HG02571 (cell line): ENCODE measurements at regions not wholly inside any gene's neighbourhood (a gene's known extent, or its start where the extent isn't known, plus 50 kb on each side); places are given as distances from the start of the nearest gene placed in this dataset.
"Not testable (repeated sequence)": the region's sequence is repeated elsewhere in the genome, so short reads cannot be mapped to it uniquely, and the experiment has no call there.

ENCODE experiments used
- ATAC-seq: cut with Tn5 transposase; IDR thresholded peaks from one replicate; pipeline ENCODE4 v1.9.1; 2021; ENCODE audit warnings: mild to moderate bottlenecking, moderate library complexity; ENCODE audit not compliant: unreplicated experiment

- no peak for ATAC-seq
Measured at GRCh38 chr16:10232757-10233156, 50.5 kb upstream of the GRIN2A start.

DNA sequence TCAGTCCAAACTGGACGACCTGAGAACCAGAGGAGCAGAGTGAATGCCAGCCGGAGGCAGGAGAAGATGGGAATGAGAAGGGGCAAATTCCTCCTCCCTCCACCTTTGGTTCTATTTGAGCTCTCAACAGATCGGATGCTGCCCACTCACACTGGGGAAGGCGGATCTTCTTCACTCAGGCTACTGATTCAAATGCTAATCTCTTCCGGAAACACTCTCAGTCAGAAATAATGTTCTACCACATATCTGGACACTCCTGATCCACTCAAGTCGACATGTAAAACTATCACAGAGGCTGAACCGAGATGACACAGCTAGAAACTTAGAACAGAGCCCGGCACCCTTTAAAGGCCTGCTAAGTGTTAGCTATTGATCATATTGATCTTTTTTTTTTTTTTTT, 57.4 kb upstream of the GRIN2A start:
- ATAC-seq: no peak

- no peak for ATAC-seq
Measured at GRCh38 chr16:10240854-10241613, 58.8 kb upstream of the GRIN2A start.

- no peak for ATAC-seq
Measured at GRCh38 chr16:10242097-10242496, 59.9 kb upstream of the GRIN2A start.

- no peak for ATAC-seq
Measured at GRCh38 chr16:10242916-10243315, 60.7 kb upstream of the GRIN2A start.

GRCh38 chr16:10245002-10245401, 62.8 kb upstream of the GRIN2A start:
- ATAC-seq: no peak

DNA sequence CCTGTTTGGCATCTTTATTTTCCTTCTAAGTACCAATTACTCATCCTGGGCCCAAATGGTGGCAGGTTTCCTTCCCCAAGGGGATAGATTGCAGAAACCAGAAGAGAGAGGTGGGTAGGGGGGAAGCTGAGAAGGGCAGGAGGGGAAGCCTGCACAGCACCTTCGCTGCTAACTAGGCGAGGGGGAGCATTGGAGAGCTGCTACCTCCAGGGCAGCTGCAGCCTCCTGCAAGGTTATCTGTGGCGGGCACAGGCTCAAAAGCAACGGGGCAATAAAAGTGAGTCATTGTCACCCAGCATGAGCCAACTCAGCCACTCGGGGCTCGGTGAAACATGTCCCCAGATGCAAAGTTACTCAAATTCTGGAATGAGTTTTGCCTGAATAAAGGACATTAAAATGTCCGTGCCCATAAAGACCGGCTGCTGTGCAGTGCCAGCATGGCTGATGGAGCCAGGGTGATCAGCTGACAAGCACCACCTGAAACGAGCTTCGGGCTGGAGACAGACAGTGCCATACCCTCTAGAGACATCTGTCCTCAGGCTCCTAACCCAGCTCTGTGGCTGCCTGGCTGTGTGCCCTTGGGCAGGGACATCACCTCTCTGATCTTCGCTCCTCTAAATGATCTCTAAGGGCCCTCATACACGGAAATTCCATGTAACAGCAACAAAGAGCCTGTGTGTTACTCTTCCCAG, 68.1 kb upstream of the GRIN2A start:
- ATAC-seq: no peak

GRCh38 chr16:10252155-10252554, 69.9 kb upstream of the GRIN2A start:
- no peak for ATAC-seq

- ATAC-seq: no peak
Measured at GRCh38 chr16:10253409-10253808, 71.2 kb upstream of the GRIN2A start.

GRCh38 chr16:10255728-10256127, 73.5 kb upstream of the GRIN2A start:
- ATAC-seq: no peak

DNA sequence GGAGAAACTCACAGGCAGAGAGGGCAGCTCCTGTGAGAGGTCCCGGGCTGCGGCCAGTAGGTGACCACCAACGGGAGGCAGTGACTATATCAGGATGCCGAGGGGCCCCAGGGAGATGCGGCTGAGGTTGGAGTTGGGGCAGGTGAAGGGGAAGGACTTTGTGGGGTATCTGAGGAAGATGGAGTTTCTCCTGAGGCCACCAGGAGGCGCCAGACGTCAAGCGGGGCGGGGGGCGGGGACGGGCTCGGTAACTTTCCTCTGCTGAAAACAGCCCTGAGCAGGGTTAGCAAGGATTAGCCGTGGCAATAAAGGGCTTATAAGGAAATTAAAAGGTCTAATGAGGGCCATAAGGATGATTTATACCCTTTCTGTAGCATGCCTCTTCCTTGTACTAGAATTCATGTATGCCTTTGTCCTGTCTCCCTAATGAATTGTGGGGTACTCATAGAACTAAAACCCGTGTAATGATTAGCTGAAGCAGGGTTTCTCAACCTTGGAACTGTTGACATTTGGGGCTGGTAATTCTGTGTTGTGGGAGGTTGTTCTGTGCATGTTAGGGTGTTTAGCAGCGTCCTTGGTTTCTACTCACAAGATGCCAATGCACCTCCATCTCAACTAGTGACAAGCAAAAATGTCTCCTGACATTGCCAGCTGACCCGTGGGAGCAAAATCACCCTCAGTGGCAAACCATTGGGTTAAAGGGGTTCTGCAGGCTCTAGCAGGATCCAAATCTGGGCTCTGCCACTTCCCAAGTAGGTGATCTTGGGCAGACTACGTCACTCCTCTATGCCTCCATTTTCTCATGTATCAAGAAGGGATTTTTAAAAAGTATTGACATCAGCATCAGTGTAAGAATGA, 74.8 kb upstream of the GRIN2A start:
- no peak for ATAC-seq

- ATAC-seq: not testable (repeated sequence)
Measured at GRCh38 chr16:10257642-10258251, 75.5 kb upstream of the GRIN2A start.

- ATAC-seq: not testable (repeated sequence)
Measured at GRCh38 chr16:10258930-10259603, 76.8 kb upstream of the GRIN2A start.

GRCh38 chr16:10261077-10261476, 78.8 kb upstream of the GRIN2A start:
- ATAC-seq: no peak

DNA sequence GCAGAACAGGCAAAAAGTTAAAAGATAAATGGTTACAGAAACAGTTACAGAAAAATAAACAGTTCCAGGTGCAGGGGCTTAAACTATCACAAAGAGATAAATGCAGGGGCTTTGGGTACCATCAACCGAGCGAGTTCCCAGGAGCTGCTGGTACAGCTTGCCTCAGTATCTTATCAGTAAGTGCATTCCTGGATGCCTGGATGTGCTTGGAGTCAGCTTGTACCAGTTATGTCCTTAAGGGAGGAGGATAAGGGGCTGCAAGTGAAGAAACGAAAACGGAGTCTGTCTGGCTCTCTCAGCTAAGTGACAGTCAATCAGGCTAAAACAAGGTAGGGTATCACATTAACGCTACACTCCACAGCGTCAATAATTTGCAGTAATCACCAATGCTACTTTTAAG, 79.3 kb upstream of the GRIN2A start:
- ATAC-seq: not testable (repeated sequence)

DNA sequence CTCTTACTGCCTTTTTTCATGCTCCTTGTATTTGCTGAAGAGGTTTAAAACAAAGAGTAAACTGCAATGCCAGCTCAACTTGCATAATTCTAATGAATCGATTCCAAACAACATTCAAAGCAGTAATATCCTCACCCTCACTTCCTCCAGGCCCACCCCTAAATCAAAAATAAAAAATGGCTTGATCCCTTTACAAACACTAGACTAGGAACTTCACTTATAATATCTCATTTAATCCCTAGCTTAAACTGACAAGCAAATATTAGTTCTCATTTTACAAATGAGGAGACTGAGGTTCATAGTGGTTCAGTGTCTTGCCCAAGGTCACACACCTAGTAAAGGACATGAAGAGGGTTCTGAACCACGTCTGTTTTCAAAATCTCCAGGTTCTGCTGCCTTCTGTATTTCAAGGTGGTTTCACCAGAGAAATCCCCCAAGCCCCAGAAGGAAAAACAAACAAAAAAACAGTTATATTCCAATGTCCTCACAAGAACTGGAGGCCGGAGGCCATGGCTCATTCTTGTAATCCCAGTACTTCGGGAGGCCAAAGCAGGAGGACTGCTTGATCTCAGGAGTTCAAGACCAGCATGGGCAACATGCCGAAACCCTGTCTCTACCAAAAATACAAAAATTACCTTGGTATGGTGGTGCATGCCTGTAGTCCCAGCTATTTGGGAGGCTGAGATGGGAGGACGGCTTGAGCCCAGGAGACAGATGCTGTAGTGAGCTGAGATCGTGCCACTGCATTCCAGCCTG, 80.3 kb upstream of the GRIN2A start:
- no peak for ATAC-seq

- ATAC-seq: no peak
Measured at GRCh38 chr16:10265770-10266615, 83.8 kb upstream of the GRIN2A start.

- ATAC-seq: no peak
Measured at GRCh38 chr16:10266809-10267208, 84.6 kb upstream of the GRIN2A start.

- no peak for ATAC-seq
Measured at GRCh38 chr16:10269632-10270031, 87.4 kb upstream of the GRIN2A start.
